HK-2 (cell line): ENCODE measurements at regions not wholly inside any gene's neighbourhood (a gene's known extent, or its start where the extent isn't known, plus 50 kb on each side); places are given as distances from the start of the nearest gene placed in this dataset.

Source experiments
- DNase-seq: peaks from one replicate; pipeline ENCODE4 v3.0.0-alpha.2; 2018; ENCODE audit not compliant: unreplicated experiment

GRCh38 chr13:39968646-39969475 lies 313.4 kb downstream of the COG6 start:
- DNase-seq: no peak

- DNase-seq: no peak
Measured at GRCh38 chr13:39970177-39970846, 314.9 kb downstream of the COG6 start.

- no peak for DNase-seq
Measured at GRCh38 chr13:39971526-39971925, 316.1 kb downstream of the COG6 start.

- DNase-seq: no peak
Measured at GRCh38 chr13:39976481-39976880, 321.0 kb downstream of the COG6 start.

GRCh38 chr13:39981056-39981455 lies 325.6 kb downstream of the COG6 start:
- no peak for DNase-seq

GRCh38 chr13:39982745-39983144 lies 327.3 kb downstream of the COG6 start:
- no peak for DNase-seq

GRCh38 chr13:39985071-39985470 lies 329.6 kb downstream of the COG6 start:
- DNase-seq: no peak

- no peak for DNase-seq
Measured at GRCh38 chr13:39988351-39988750, 332.9 kb downstream of the COG6 start.

GRCh38 chr13:39998166-39998565 lies 342.7 kb downstream of the COG6 start:
- no peak for DNase-seq

GRCh38 chr13:40002016-40002415 lies 346.6 kb downstream of the COG6 start:
- DNase-seq: no peak

- no peak for DNase-seq
Measured at GRCh38 chr13:40013554-40013953, 358.1 kb downstream of the COG6 start.

GRCh38 chr13:40016953-40017660 lies 361.6 kb downstream of the COG6 start:
- DNase-seq: no peak

- no peak for DNase-seq
Measured at GRCh38 chr13:40017662-40018262, 362.3 kb downstream of the COG6 start.

GRCh38 chr13:40023595-40024203 lies 368.2 kb downstream of the COG6 start:
- no peak for DNase-seq

GRCh38 chr13:40024204-40024966 lies 368.9 kb downstream of the COG6 start:
- DNase-seq: no peak

- no peak for DNase-seq
Measured at GRCh38 chr13:40024967-40025714, 369.7 kb downstream of the COG6 start.

GRCh38 chr13:40026174-40026585 lies 370.7 kb downstream of the COG6 start:
- no peak for DNase-seq

GRCh38 chr13:40026741-40027140 lies 371.3 kb downstream of the COG6 start:
- no peak for DNase-seq

- no peak for DNase-seq
Measured at GRCh38 chr13:40028446-40028845, 373.0 kb downstream of the COG6 start.

- no peak for DNase-seq
Measured at GRCh38 chr13:40031031-40031430, 375.6 kb downstream of the COG6 start.
